ENCODE measurements at regions not wholly inside any gene's neighbourhood (a gene's known extent, or its start where the extent isn't known, plus 50 kb on each side); places are given as distances from the start of the nearest gene placed in this dataset.
"Not testable (repeated sequence)": the region's sequence is repeated elsewhere in the genome, so short reads cannot be mapped to it uniquely, and the experiment has no call there.

- DNase-seq, result not testable (repeated sequence)
Measured at GRCh38 chr18:4527826-4528225, 72.7 kb upstream of the DLGAP1 start.

GRCh38 chr18:4524096-4524495 is 69.0 kb upstream of the DLGAP1 start:
- DNase-seq, result no peak

- DNase-seq, result no peak
Measured at GRCh38 chr18:4511166-4511565, 56.1 kb upstream of the DLGAP1 start.

- no peak for DNase-seq
Measured at GRCh38 chr18:4510711-4511110, 55.6 kb upstream of the DLGAP1 start.

- no peak for DNase-seq
Measured at GRCh38 chr18:4510160-4510559, 55.1 kb upstream of the DLGAP1 start.
